A673 (cell line): ENCODE measurements at regions not wholly inside any gene's neighbourhood (a gene's known extent, or its start where the extent isn't known, plus 50 kb on each side); places are given as distances from the start of the nearest gene placed in this dataset.

ENCODE experiments used
- BruUV-seq: library from RNA; stranded (reverse); fragments of 400-500 nt; replicated peaks from 2 replicates; lab custom pipeline; 2021; lab: Mats Ljungman, UMichigan
- CTCF ChIA-PET: fragments of 300-600 bp; sonication (Branson Sonifier 250); formaldehyde crosslinking; loops from one replicate; lab custom pipeline; 2022; ENCODE audit warnings: antibody characterized with exemption; lab: Charles Lee
- POLR2A ChIA-PET: fragments of 300-600 bp; sonication (Branson Sonifier 250); formaldehyde crosslinking; loops from one replicate; lab custom pipeline; 2022; ENCODE audit warnings: antibody characterized with exemption; ENCODE audit not compliant: low non-redundant PET; lab: Charles Lee
- DNase-seq: peaks from one replicate; pipeline ENCODE4 v3.0.0-alpha.2; 2015; ENCODE audit warnings: low spot score
- H3K27ac ChIP-seq: fragments of 200-600 bp; sonication (generic); 2 replicates; pipeline ENCODE4 v1.5.1; 2016; ENCODE audit warnings: mixed run types, low read depth, mild to moderate bottlenecking, mixed read lengths, antibody characterized with exemption, low read length; ENCODE audit not compliant: poor library complexity, severe bottlenecking
- H3K27me3 ChIP-seq: fragments of 200-600 bp; sonication (generic); replicated peaks from 2 replicates; pipeline ENCODE4 v1.6.1; 2017; ENCODE audit warnings: mixed run types, low read depth, mild to moderate bottlenecking, mixed read lengths, antibody characterized with exemption, low read length; ENCODE audit not compliant: insufficient read depth, poor library complexity
- H3K36me3 ChIP-seq: fragments of 200-600 bp; sonication (generic); 2 replicates; pipeline ENCODE4 v1.6.1; 2016; ENCODE audit warnings: mixed run types, mild to moderate bottlenecking, mixed read lengths, antibody characterized with exemption, low read length; ENCODE audit not compliant: insufficient read depth, poor library complexity, severe bottlenecking
- H3K4me1 ChIP-seq: fragments of 200-600 bp; sonication (generic); 2 replicates; pipeline ENCODE4 v1.6.1; 2017; ENCODE audit warnings: mixed run types, mild to moderate bottlenecking, mixed read lengths, antibody characterized with exemption, low read length; ENCODE audit not compliant: insufficient read depth, poor library complexity, severe bottlenecking
- H3K4me3 ChIP-seq: fragments of 200-600 bp; sonication (generic); 2 replicates; pipeline ENCODE4 v1.5.1; 2016; ENCODE audit warnings: low read depth, mixed run types, mild to moderate bottlenecking, mixed read lengths, low read length; ENCODE audit not compliant: poor library complexity, severe bottlenecking
- H3K9me3 ChIP-seq: fragments of 200-600 bp; sonication (generic); 2 replicates; pipeline ENCODE4 v1.6.1; 2016; ENCODE audit warnings: mixed run types, low read depth, mild to moderate bottlenecking, mixed read lengths, antibody characterized with exemption, low read length; ENCODE audit not compliant: poor library complexity, severe bottlenecking
- EZH2 ChIP-seq: fragments of 200-600 bp; sonication (generic); IDR thresholded peaks from 2 replicates; pipeline ENCODE4 v1.6.1; 2017; ENCODE audit warnings: borderline replicate concordance, low read depth, mild to moderate bottlenecking, mixed read lengths, antibody characterized with exemption, low read length; ENCODE audit not compliant: poor library complexity, severe bottlenecking
- intact Hi-C: fragments of 100-400 bp; cut with micrococcal nuclease; formaldehyde crosslinking; loops from one replicate; pipeline ENCODE4 v1.10.0; 2022; ENCODE audit not compliant: unreplicated experiment
- TF ChIP-seq, protein P1 (sequence below): fragments of 300-800, 200-600 bp; sonication (generic); conservative IDR thresholded peaks from 2 replicates; pipeline ENCODE4 v1.5.1; 2017; ENCODE audit warnings: low read depth, mild to moderate bottlenecking, antibody characterized with exemption, low read length, moderate library complexity, mixed read lengths

DNA sequence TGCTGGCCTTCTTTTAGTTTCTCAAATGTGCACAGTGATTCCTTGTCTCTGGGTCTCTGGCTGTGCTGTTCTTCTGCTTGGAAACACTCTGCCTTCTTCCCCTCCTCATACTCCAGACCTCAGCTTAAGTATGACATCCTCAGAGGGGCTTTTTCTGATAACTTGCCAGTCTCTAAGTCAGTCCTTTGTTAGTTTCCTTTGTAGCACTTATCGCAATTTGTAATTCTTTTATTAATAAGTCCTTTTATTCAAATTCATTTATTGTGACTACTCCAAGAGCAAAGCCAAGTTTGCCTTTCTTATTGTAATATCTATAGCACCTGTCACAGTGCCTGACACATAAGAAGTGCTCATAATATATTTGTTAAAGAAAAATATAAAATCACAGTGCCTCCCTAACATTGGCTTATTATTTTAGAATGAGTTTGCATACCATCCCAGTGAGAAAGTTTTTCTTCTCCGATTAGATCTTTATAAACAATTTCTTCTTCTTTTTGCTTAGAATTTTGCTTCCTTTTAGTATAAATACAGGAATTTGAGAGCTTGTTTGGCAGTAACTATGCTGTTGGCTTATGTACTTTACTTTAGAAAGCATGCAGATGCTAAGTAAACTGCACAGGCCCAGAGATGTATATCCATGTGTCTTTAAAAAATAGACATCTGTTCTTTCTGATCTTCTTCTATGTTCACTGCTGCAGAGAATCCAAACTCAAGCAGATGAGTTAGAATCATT lies 198.0 kb downstream of the GAS1 start:
- Histone ChIP-seq H3K36me3 (no peaks in the 10 kb centered on the region), H3K27ac (no peak overlapping the region), H3K27me3 (no peaks in the 10 kb centered on the region), H3K4me3 (no peak overlapping the region), H3K4me1 (no peaks in the 10 kb centered on the region), H3K9me3 (no peaks in the 10 kb centered on the region)
- DNase-seq: no peak
- BruUV-seq: no TSS peak
- ChIA-PET POLR2A (no interaction called here), CTCF (no interaction called here)
- intact Hi-C loops: no loop called here
- TF ChIP-seq, protein P1, sequence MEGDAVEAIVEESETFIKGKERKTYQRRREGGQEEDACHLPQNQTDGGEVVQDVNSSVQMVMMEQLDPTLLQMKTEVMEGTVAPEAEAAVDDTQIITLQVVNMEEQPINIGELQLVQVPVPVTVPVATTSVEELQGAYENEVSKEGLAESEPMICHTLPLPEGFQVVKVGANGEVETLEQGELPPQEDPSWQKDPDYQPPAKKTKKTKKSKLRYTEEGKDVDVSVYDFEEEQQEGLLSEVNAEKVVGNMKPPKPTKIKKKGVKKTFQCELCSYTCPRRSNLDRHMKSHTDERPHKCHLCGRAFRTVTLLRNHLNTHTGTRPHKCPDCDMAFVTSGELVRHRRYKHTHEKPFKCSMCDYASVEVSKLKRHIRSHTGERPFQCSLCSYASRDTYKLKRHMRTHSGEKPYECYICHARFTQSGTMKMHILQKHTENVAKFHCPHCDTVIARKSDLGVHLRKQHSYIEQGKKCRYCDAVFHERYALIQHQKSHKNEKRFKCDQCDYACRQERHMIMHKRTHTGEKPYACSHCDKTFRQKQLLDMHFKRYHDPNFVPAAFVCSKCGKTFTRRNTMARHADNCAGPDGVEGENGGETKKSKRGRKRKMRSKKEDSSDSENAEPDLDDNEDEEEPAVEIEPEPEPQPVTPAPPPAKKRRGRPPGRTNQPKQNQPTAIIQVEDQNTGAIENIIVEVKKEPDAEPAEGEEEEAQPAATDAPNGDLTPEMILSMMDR: no peak
- TF ChIP-seq EZH2: no peak

DNA sequence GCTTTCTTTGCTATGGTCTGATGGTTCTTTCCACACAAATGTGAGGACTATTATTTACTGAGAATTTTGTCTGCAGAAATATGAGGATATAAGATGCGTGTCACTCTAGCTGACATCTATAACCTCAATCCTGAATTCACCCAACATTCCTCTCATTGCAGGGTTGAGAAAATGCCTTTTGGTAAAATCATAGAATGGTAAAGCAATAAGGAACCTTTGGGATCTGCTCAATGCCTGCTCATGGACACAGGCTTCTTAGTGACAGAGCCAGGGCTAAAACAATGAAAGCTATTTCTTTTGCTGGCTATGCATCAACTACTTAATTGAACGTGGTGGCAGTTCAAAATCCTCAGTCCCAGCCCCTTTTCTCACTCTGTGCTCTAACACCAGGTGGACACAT lies 199.6 kb downstream of the GAS1 start:
- ChIA-PET POLR2A (no interaction called here), CTCF (no interaction called here)
- TF ChIP-seq, protein P1: no peak
- TF ChIP-seq EZH2: no peak
- intact Hi-C loops: no loop called here
- DNase-seq: no peak
- no TSS peak for BruUV-seq
- Histone ChIP-seq H3K27ac (no peak overlapping the region), H3K4me1 (peaks cover 3% of the 10 kb centered on the region), H3K27me3 (no peaks in the 10 kb centered on the region), H3K36me3 (no peaks in the 10 kb centered on the region), H3K9me3 (no peaks in the 10 kb centered on the region), H3K4me3 (no peak overlapping the region)

DNA sequence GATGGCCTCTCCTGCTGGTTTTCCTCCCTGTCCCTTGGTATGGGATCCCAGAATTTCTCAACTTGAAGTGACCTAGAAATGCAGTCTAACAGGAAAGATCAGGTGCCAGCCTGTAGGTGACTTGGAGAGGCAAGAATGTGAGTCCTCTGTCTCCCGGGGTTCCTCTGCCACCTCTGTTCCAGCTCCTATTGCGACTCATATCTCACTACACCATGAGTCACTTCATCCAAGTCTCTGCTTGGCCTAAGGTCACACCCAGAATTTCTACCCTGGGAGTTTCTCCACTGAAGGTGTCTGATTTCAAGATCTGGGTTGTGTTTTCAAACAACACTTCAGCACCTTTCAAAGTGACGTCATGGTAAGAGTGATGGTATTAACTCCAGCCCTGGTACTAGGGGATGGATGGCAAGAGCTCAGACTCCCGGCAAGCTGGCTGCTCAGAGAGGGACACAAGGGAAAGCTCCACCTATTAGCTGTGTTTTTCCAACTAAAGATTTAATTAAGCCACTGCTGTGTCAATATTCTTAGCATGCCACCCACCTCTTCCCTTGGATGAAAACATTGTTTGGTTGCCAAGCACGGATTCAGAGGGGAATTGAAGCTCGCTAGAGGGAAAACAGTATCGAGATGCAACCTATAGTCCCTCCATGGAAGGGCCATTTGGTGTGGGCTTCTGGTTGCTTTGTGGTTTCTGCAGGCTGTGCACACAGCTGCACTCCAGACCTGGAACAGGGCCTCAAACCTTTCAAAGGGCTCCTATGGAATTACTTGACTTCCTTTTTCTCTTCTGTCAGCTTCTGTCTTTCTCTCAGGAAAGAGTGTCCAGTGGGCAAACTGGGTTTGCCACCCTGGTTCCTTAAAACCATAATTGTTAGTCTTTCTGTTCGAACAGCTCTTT lies 205.7 kb downstream of the GAS1 start:
- H3K9me3 ChIP-seq: no peaks in the 10 kb centered on the region
- DNase-seq: peak; percentile 65
- intact Hi-C loops: no loop called here
- no TSS peak for BruUV-seq
- CTCF ChIA-PET: no interaction called here
- peaks cover 17% of the 10 kb centered on the region for H3K4me1 ChIP-seq
- H3K36me3 ChIP-seq: no peaks in the 10 kb centered on the region
- TF ChIP-seq EZH2: no peak
- TF ChIP-seq, protein P1: no peak
- no peak overlapping the region for H3K27ac ChIP-seq
- H3K27me3 ChIP-seq: no peaks in the 10 kb centered on the region
- POLR2A ChIA-PET: no interaction called here
- no peak overlapping the region for H3K4me3 ChIP-seq
